ENCODE measurements at regions not wholly inside any gene's neighbourhood (a gene's known extent, or its start where the extent isn't known, plus 50 kb on each side); places are given as distances from the start of the nearest gene placed in this dataset.

DNA sequence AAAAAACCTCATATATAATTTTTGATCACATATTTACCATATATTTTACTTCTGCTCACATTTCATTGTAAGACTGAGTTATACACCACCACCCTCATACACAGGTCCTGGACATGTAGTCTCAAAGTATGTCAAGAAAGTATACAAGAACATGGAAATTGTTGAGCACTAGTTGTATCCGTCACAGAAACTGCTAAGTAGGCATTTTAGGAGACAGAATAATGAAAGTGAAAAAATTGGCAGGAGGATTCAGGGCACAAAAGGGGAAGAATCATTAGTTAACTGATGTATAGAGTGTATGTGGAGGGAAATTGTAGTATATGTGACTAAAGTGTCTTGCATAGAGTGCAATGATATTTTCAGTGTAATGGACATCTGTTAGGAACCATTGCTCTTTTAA is 458.8 kb downstream of the TFAP2B start:
- no peak for DNase-seq (ENCODE audit: unreplicated experiment)
- ChIA-PET CTCF (interaction anchor here (0.6 kb wide), 1 partner anchor 20 kb away, joined by 5 read pairs; no protein-coding TSS in a partner anchor), POLR2A (no interaction called here)
- Mint-ChIP-seq H3K27ac (ENCODE audit: low read depth, unreplicated experiment) (no peak overlapping the region), H3K27me3 (ENCODE audit: insufficient read depth, unreplicated experiment) (no peaks in the 10 kb centered on the region), H3K4me1 (ENCODE audit: insufficient read depth, unreplicated experiment) (no peaks in the 10 kb centered on the region), H3K9me3 (ENCODE audit: unreplicated experiment) (no peaks in the 10 kb centered on the region), H3K36me3 (ENCODE audit: insufficient read depth, unreplicated experiment) (no peaks in the 10 kb centered on the region), H3K4me3 (ENCODE audit: unreplicated experiment) (no peak overlapping the region)
- TF ChIP-seq, protein P1, sequence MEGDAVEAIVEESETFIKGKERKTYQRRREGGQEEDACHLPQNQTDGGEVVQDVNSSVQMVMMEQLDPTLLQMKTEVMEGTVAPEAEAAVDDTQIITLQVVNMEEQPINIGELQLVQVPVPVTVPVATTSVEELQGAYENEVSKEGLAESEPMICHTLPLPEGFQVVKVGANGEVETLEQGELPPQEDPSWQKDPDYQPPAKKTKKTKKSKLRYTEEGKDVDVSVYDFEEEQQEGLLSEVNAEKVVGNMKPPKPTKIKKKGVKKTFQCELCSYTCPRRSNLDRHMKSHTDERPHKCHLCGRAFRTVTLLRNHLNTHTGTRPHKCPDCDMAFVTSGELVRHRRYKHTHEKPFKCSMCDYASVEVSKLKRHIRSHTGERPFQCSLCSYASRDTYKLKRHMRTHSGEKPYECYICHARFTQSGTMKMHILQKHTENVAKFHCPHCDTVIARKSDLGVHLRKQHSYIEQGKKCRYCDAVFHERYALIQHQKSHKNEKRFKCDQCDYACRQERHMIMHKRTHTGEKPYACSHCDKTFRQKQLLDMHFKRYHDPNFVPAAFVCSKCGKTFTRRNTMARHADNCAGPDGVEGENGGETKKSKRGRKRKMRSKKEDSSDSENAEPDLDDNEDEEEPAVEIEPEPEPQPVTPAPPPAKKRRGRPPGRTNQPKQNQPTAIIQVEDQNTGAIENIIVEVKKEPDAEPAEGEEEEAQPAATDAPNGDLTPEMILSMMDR (IDR thresholded peaks at IDR 0.05; ENCODE audit: unreplicated experiment), result no peak
- intact Hi-C loops (cut with micrococcal nuclease), result no loop called here
- BruUV-seq (replicated peaks), result no TSS peak

DNA sequence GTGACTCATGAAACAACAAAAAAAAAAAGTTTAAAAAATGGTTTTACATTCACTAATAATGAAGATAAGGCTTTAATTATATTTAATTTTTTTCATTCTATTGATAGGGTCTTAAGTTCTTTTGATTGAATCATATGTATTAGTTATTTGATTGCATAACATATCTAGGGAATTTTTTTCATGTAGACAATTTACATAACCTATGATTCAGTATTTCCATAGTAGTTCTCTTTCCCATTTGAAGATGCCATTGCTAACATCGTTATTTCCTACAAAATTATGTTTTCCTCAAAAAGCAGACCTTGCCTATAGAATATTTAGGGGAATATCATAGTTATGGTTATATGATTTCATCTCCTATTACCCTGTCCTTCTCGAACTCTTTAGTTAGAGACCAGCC is 463.4 kb downstream of the TFAP2B start:
- CTCF ChIA-PET, result no interaction called here
- H3K9me3 Mint-ChIP-seq (ENCODE audit: unreplicated experiment), result no peaks in the 10 kb centered on the region
- intact Hi-C loops (cut with micrococcal nuclease), result no loop called here

DNA sequence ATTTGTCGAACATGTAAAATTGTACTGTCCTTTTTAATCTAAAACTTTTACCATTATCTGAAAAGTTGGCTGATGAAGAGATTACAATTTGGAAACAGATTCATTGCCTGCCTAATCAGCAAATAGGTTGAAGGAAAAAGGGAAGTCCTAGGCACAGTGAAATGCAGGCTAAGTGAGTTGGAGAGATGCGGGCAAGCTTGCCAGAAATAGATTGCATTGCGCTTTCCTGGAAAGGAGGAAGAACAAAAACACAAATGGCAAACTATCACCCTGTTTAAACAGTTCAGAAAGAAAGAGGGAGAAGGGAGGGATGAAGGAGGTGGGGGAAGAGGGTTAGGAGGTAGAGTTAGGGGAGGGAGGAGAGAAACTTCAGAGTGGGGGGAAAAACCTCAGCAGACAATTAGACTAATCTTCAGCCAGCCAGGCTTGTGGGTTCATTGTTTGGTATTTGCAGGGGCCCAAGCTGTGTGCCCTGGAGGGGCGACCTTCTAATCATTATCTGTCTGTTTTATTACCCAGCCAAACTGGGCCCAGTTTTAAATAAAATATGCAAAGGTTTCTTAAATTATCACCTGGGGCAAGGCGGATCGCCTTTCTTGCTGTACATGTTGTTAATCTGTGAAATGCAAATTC is 465.2 kb downstream of the TFAP2B start:
- Mint-ChIP-seq H3K9me3 (ENCODE audit: unreplicated experiment) (no peaks in the 10 kb centered on the region), H3K4me3 (ENCODE audit: unreplicated experiment) (no peak overlapping the region), H3K27ac (ENCODE audit: low read depth, unreplicated experiment) (no peak overlapping the region), H3K27me3 (ENCODE audit: insufficient read depth, unreplicated experiment) (no peaks in the 10 kb centered on the region), H3K4me1 (ENCODE audit: insufficient read depth, unreplicated experiment) (no peaks in the 10 kb centered on the region), H3K36me3 (ENCODE audit: insufficient read depth, unreplicated experiment) (no peaks in the 10 kb centered on the region)
- POLR2A ChIA-PET, result interaction anchor here (0.6 kb wide), 1 partner anchor 404 kb away, joined by 3 read pairs; no protein-coding TSS in a partner anchor
- no peak for DNase-seq (ENCODE audit: unreplicated experiment)
- TF ChIP-seq, protein P1 (IDR thresholded peaks at IDR 0.05; ENCODE audit: unreplicated experiment), result no peak
- no TSS peak for BruUV-seq (replicated peaks)
- intact Hi-C loops (cut with micrococcal nuclease), result no loop called here
- CTCF ChIA-PET, result interaction anchor here (0.7 kb wide), 1 partner anchor 20 kb away, joined by 4 read pairs; no protein-coding TSS in a partner anchor

More for the DNA sequence above, 463.4 kb downstream of the TFAP2B start:
- BruUV-seq (replicated peaks), result no TSS peak
- Mint-ChIP-seq H3K27ac (ENCODE audit: low read depth, unreplicated experiment) (no peak overlapping the region), H3K27me3 (ENCODE audit: insufficient read depth, unreplicated experiment) (no peaks in the 10 kb centered on the region), H3K36me3 (ENCODE audit: insufficient read depth, unreplicated experiment) (no peaks in the 10 kb centered on the region), H3K4me1 (ENCODE audit: insufficient read depth, unreplicated experiment) (no peaks in the 10 kb centered on the region), H3K4me3 (ENCODE audit: unreplicated experiment) (no peak overlapping the region)
- POLR2A ChIA-PET, result no interaction called here
- TF ChIP-seq, protein P1 (IDR thresholded peaks at IDR 0.05; ENCODE audit: unreplicated experiment), result no peak
- DNase-seq (ENCODE audit: unreplicated experiment), result no peak

DNA sequence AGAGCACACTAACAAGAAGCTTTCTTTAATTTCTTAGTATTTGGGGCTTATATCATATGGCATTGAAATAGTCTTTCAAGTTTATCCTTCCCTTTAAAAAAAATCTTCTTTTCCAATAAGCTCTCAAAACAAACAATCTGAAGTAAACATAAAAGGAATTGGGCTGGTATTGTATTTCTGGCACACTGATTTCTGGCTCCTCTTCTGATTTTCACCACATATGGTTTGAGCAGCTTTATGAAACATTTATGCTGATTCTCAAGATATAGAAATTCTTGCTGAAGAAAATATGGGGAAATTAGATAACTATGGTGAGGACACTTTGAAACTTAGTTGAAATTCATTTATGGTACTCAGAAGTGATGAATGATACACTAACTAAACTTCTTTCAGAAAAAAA is 467.2 kb downstream of the TFAP2B start:
- Mint-ChIP-seq H3K4me1 (ENCODE audit: insufficient read depth, unreplicated experiment) (no peaks in the 10 kb centered on the region), H3K27me3 (ENCODE audit: insufficient read depth, unreplicated experiment) (no peaks in the 10 kb centered on the region), H3K36me3 (ENCODE audit: insufficient read depth, unreplicated experiment) (no peaks in the 10 kb centered on the region), H3K4me3 (ENCODE audit: unreplicated experiment) (no peak overlapping the region), H3K27ac (ENCODE audit: low read depth, unreplicated experiment) (no peak overlapping the region), H3K9me3 (ENCODE audit: unreplicated experiment) (no peaks in the 10 kb centered on the region)
- no TSS peak for BruUV-seq (replicated peaks)
- no peak for DNase-seq (ENCODE audit: unreplicated experiment)
- ChIA-PET CTCF (no interaction called here), POLR2A (interaction anchor here (0.6 to 0.9 kb wide), 3 partner anchors 10 to 463 kb away, joined by 3 read pairs; no protein-coding TSS in a partner anchor)
- TF ChIP-seq, protein P1 (IDR thresholded peaks at IDR 0.05; ENCODE audit: unreplicated experiment), result no peak
- intact Hi-C loops (cut with micrococcal nuclease), result no loop called here

All from MCF 10A (cell line).